NCI-H2227 (cell line): ENCODE measurements at regions not wholly inside any gene's neighbourhood (a gene's known extent, or its start where the extent isn't known, plus 50 kb on each side); places are given as distances from the start of the nearest gene placed in this dataset.
"Not testable (repeated sequence)": the region's sequence is repeated elsewhere in the genome, so short reads cannot be mapped to it uniquely, and the experiment has no call there.

Source experiments
- DNase-seq: peaks from one replicate; lab custom pipeline; 2025; ENCODE audit not compliant: unreplicated experiment; lab: John Stamatoyannopoulos, UW

DNA sequence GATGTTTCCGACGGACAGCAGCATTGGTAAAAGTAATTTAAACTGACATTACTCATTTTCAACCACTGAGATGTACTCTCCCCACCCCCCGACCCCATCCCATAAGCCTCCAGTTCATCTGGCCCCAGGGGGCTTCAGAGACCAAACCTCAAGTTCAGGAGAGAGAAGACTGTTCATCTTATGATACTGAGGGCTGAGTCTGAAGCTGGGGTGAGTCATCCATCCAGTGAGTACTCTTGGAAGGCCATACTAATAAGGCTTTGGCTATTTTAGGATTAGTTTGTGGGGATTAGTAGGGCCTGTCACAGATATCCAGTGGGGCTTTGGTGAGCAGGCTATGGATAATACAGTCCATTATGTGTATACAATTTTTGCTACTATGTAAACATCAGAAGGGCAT is 125.3 kb upstream of the APCDD1 start:
- no peak for DNase-seq

GRCh38 chr18:10330428-10330827 is 124.0 kb upstream of the APCDD1 start:
- DNase-seq, result no peak

- no peak for DNase-seq
These were observed 122.0 kb upstream of the APCDD1 start for GRCh38 chr18:10332452-10332851.

DNA sequence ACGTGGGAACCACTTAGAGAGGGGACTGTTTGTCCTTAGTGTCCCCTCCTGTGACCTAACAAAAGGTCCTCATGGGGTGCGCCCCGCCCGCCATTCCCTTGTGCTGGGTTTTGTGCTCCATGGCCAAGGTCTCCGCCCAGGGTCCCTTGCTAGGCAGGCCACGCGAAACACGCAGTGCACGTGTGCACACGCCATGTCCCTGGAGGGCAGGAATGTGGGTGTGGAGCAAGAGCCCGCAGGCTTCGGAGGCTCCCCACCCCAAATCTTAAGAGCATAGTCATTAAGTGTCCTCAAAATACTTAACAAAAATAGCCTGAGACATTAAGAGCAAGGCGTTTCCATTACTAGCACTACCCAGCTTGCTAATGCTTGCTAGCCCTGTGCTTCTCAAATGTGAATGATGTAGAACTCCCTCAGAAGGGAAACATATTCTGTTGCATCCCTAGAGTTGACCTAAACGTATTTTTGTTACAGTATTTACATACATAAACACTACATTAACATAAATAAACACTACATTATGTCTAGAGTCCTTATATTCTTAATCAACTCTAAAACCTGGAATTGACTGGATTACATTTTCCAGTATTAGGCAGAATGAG is 117.6 kb upstream of the APCDD1 start:
- no peak for DNase-seq

GRCh38 chr18:10340821-10341220 is 113.6 kb upstream of the APCDD1 start:
- DNase-seq, result no peak

DNA sequence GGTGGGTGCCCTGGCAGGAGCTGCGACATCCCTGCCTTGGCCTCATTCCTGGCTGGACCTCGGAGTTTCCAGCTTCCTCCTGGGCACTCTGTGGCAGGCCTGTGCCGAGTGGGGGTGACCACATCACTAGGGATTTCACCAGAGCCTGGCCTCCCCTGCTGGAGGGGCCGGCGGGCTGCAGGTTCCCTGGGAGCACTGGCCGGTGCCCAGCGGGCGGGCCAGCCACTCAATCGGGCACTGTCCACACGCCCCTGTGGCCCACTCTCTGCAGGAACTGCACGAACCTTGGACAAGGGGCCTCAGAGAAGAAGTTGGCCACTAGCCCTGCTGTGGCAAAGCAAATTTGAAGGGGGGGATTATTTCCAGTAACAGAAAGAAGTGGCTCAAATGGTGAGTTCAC is 110.7 kb upstream of the APCDD1 start:
- no peak for DNase-seq

DNA sequence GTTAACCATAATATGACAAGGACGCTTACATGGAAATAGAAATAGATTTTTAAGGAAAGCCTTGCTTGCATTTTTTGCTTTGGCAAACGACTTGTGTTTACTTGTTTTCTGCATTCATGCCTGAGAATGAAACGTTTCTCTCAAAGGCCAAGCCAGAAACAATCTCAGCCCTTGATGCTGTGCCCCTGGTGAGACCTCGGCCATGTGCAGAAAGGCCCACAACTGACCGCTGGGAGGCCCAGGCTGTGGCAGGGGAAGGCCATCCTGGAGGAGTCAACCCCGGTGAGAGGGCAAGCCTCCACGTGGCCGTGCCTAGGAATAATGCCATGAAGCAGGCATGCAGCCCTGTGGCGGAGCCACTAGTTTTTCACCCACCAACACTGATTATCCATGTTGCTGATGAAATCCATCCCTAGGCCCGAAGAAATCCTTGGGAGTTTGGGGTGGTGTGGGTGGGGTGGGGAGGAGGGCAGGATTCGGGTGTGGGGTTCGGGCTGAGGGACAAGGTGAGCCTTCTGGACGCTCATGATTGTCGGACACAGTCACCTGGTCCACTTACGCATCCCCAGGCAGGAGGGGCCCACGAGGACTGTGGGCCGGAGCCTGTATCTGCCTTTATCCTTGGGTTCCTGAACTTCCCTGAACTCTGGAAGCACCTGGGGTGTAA is 107.6 kb upstream of the APCDD1 start:
- DNase-seq, result no peak

GRCh38 chr18:10349561-10349960 is 104.9 kb upstream of the APCDD1 start:
- no peak for DNase-seq

DNA sequence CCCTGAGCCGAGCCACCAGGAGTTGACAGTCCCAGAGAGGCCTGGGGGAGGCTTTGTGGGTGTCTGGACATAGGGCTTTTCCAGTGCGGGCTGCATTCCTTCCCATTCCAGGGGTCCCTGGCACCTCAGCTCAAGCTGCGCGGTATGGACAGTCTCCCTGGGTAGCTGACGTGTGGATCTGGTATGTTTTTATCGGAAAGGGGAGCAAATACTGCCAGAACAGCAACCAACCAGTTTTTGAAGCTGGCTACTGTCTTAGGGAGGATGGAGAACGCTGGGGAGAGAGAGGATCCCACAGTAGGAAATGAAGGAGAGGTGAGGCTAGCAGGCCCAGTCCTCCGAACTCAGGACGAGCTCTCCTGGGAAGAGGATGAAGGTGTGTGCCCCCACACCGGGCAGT is 103.8 kb upstream of the APCDD1 start:
- DNase-seq, result no peak

GRCh38 chr18:10351219-10351818 is 103.1 kb upstream of the APCDD1 start:
- DNase-seq, result no peak

DNA sequence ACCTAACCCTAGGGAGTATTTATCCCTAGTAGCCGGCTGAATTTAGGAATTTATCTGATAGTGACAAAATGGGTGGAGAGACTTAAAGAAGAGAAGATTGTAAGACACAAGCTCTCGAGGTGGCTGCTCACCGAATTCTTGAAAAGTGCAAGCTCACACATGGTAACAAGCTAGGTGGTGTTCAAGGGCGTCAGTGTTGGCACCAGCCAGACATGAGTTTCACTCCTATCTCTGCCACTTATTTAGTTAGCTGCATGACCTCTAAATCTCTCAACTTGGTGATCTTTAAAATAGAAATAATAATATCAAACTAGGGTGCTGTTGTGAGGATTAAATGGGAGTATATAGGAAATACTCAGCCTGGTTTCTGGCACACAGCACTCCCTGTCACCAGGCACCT is 102.6 kb upstream of the APCDD1 start:
- no peak for DNase-seq

DNA sequence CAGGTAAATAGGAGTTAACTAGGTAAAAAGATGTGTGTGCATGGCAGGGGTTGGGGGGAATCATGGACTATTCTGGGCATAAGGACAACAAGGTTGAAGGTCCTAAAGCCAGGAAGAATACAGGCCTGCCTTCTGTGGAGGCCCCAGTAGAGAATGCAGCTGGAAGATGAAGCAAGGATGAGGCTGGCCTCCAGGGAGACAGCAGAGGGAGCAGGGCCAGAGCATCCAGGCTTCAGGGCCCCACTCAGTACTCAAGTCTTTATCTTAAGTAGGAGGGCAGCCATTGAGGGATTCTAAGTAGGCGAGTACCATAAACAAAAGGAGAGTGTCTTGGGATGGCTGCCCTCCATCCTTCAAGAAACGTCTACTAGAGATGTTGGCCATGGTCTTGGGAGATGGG is 101.8 kb upstream of the APCDD1 start:
- DNase-seq, result no peak

- no peak for DNase-seq
These were observed 100.6 kb upstream of the APCDD1 start for GRCh38 chr18:10353791-10354190.

- DNase-seq, result no peak
These were observed 100.1 kb upstream of the APCDD1 start for GRCh38 chr18:10354241-10354811.

- no peak for DNase-seq
These were observed 99.5 kb upstream of the APCDD1 start for GRCh38 chr18:10354890-10355289.

DNA sequence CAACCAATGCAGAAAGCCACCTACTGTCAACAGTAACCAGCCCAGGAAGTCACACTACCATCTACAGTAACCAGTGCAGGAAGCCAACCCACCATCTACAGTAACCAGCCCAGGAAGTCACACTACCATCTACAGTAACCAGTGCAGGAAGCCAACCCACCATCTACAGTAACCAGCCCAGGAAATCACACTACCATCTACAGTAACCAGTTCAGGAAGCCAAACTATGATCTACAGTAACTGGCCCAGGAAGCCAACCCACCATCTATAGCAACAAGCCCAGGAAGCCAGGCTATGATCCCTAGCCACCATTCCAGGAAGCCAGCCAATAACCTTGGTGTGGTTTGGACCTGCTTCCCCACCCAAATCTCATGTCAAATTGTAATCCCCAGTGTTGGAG is 97.4 kb upstream of the APCDD1 start:
- not testable (repeated sequence) for DNase-seq

GRCh38 chr18:10361660-10362059 is 92.8 kb upstream of the APCDD1 start:
- DNase-seq, result no peak

GRCh38 chr18:10365021-10365500 is 89.4 kb upstream of the APCDD1 start:
- DNase-seq, result no peak

DNA sequence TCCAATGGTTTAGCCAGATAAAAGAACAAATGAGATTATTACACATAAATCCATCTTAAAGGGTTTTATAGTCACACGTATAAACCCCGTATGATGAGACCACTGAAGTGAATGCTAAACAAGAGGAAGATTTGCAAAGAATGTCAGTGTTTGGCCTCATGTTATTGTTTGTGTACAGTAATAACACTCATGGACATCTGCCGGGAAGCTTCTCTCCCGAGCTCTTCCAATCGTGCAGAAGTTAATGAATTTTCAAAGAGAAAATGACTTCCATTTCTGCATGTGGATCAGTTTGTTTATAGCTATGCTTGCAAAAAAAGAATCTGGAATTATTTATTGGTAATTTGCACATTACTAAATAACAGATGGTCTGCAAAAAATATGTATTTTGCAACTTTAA is 88.5 kb upstream of the APCDD1 start:
- DNase-seq, result no peak

- no peak for DNase-seq
These were observed 86.6 kb upstream of the APCDD1 start for GRCh38 chr18:10367836-10368235.

DNA sequence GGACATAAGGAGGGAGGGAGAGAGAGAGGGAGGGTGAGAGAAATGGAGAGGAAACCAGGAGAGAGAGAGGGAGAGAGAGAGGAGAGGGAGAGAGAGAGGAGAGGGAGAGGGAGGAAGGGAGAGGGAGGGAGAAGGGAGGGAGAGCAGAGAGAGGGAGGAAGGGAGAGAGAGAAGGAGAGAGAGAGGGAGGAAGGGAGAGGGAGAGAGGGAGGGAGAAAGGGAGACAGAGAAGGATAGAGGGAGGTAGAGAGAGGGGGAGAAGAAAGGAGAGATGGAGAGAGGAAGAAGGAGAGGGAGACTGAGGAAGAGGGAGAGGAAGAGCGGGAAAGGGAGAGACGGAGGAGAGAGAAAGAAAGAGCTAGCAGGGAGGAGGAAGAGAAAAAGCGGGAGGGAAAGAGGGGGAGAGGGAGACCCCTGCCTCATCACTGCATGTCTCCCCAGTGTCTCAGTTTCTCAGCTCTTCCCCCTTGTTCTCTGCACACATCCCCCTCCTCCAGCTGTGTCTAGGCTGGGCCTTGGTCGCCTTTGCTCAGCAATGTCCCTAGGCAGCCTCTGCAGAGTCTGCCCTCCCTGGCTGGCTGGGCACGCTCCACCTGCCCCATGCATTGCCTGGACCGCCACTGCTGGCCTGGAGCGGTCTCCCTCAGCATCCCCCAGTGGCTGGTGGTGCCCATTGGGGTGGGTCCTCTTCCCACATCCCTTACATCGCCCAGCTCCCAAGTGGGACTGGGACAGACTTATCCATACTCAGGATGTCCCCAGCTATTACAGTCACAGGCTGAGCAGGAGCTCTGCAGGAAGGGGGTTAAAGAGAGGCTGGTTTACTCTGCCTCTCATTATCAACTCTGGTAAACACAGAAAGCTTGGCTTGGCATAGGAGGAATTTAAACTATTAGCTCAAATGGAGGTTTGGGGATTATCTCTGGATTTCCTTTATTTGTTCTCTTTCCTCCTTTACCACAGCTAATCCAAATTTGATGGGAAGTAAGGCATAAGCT is 85.7 kb upstream of the APCDD1 start:
- DNase-seq, result no peak
